HCT116 (cell line): ENCODE measurements at regions not wholly inside any gene's neighbourhood (a gene's known extent, or its start where the extent isn't known, plus 50 kb on each side); places are given as distances from the start of the nearest gene placed in this dataset.

Experiments used
- CBX3 ChIP-seq: IDR thresholded peaks from 2 replicates; pipeline ENCODE4 v1.6.1; 2012; ENCODE audit warnings: low read depth
- CEBPB ChIP-seq: IDR thresholded peaks from 2 replicates; pipeline ENCODE4 v1.6.1; 2012; ENCODE audit warnings: low read depth
- EZH2 ChIP-seq: fragments of 200-600 bp; sonication (generic); IDR thresholded peaks from 2 replicates; pipeline ENCODE4 v1.6.1; 2017; ENCODE audit warnings: antibody characterized with exemption, mixed run types
- EZH2phosphoT487 ChIP-seq: fragments of 200-600 bp; IDR thresholded peaks from 2 replicates; pipeline ENCODE4 v1.6.1; 2018; ENCODE audit warnings: antibody characterized with exemption, borderline replicate concordance
- JUND ChIP-seq: IDR thresholded peaks from 2 replicates; pipeline ENCODE4 v1.6.1; 2012
- POLR2A ChIP-seq: IDR thresholded peaks from 2 replicates; pipeline ENCODE4 v1.7.0; 2011; ENCODE audit warnings: borderline replicate concordance; ENCODE audit not compliant: insufficient read depth, insufficient read length; ENCODE audit errors: extremely low read depth
- POLR2AphosphoS5 ChIP-seq: IDR thresholded peaks from 2 replicates; pipeline ENCODE4 v1.6.1; 2011; ENCODE audit warnings: mild to moderate bottlenecking, low read depth, low read length, moderate library complexity
- RAD21 ChIP-seq: IDR thresholded peaks from 2 replicates; pipeline ENCODE4 v1.6.1; 2012; ENCODE audit warnings: low read depth, mild to moderate bottlenecking
- SIN3A ChIP-seq: IDR thresholded peaks from 2 replicates; pipeline ENCODE4 v1.6.1; 2012; ENCODE audit warnings: low read depth
- SRF ChIP-seq: IDR thresholded peaks from 2 replicates; pipeline ENCODE4 v1.6.1; 2012; ENCODE audit warnings: low read depth
- TF ChIP-seq, protein P1 (sequence below), 3 experiments: fragments of 200-600 bp in 1 of 3; sonication (generic) in 1 of 3; IDR thresholded peaks in 2 of 3; conservative IDR thresholded peaks in 1 of 3; 2 replicates each; pipeline ENCODE4 v1.5.1; 2012 to 2017; ENCODE audit warnings: low read depth in 2 of 3, low read length in 2 of 3, antibody characterized with exemption in 1 of 3, borderline replicate concordance in 1 of 3, control low read depth in 1 of 3, mild to moderate bottlenecking in 1 of 3, mixed read lengths in 1 of 3, mixed run types in 1 of 3, moderate library complexity in 1 of 3; ENCODE audit not compliant: insufficient read depth in 1 of 3
- TF ChIP-seq, protein P2 (sequence below): IDR thresholded peaks from 2 replicates; pipeline ENCODE4 v1.6.1; 2012; ENCODE audit warnings: low read depth
- TF ChIP-seq, protein P3 (sequence below): IDR thresholded peaks from 2 replicates; pipeline ENCODE4 v1.6.1; 2012
- TF ChIP-seq, protein P4 (sequence below): IDR thresholded peaks from 2 replicates; pipeline ENCODE4 v1.6.1; 2012

DNA sequence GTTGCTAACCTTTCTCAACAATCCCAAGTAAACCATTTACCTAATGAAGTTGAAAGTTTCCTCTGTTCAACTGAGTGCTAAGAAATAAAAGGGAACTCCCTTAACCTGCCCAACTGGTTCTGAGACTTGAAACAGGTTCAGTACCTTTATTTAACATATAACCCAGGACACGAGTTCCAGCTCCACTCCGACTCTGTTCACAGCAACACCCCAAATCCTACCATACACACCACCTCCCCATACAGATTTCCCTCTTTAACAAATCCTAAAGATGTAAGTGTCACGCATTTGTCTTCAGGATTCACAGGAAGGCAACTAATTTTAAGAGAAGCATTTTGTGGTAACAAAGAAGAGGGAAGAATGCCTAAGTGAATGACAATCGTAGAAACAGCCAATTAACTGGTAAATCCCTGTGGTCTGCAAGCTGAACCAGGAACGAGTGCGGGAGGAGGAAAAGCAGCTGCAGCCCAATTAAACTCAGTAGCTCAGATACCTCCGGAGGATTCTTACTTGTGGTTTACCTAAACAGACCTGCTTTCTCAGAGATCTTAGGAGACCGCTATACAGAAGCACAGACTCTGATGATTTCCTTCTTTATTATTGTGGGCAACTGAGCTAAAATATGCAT lies 134.5 kb upstream of the MAGI3 start:
- TF ChIP-seq, protein P1, sequence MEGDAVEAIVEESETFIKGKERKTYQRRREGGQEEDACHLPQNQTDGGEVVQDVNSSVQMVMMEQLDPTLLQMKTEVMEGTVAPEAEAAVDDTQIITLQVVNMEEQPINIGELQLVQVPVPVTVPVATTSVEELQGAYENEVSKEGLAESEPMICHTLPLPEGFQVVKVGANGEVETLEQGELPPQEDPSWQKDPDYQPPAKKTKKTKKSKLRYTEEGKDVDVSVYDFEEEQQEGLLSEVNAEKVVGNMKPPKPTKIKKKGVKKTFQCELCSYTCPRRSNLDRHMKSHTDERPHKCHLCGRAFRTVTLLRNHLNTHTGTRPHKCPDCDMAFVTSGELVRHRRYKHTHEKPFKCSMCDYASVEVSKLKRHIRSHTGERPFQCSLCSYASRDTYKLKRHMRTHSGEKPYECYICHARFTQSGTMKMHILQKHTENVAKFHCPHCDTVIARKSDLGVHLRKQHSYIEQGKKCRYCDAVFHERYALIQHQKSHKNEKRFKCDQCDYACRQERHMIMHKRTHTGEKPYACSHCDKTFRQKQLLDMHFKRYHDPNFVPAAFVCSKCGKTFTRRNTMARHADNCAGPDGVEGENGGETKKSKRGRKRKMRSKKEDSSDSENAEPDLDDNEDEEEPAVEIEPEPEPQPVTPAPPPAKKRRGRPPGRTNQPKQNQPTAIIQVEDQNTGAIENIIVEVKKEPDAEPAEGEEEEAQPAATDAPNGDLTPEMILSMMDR (IDR thresholded peaks at IDR 0.05 in 2 of 3, conservative IDR thresholded peaks at IDR 0.05 in 1 of 3; ENCODE audit: borderline replicate concordance in 1 of 3, insufficient read depth in 1 of 3, low read depth in 2 of 3, low read length in 2 of 3), result no peak
- TF ChIP-seq CEBPB (no peak), EZH2 (no peak), POLR2AphosphoS5 (no peak), RAD21 (no peak), POLR2A (no peak), JUND (no peak), SIN3A (no peak), CBX3 (no peak), EZH2phosphoT487 (no peak), SRF (no peak)
- TF ChIP-seq, protein P2, sequence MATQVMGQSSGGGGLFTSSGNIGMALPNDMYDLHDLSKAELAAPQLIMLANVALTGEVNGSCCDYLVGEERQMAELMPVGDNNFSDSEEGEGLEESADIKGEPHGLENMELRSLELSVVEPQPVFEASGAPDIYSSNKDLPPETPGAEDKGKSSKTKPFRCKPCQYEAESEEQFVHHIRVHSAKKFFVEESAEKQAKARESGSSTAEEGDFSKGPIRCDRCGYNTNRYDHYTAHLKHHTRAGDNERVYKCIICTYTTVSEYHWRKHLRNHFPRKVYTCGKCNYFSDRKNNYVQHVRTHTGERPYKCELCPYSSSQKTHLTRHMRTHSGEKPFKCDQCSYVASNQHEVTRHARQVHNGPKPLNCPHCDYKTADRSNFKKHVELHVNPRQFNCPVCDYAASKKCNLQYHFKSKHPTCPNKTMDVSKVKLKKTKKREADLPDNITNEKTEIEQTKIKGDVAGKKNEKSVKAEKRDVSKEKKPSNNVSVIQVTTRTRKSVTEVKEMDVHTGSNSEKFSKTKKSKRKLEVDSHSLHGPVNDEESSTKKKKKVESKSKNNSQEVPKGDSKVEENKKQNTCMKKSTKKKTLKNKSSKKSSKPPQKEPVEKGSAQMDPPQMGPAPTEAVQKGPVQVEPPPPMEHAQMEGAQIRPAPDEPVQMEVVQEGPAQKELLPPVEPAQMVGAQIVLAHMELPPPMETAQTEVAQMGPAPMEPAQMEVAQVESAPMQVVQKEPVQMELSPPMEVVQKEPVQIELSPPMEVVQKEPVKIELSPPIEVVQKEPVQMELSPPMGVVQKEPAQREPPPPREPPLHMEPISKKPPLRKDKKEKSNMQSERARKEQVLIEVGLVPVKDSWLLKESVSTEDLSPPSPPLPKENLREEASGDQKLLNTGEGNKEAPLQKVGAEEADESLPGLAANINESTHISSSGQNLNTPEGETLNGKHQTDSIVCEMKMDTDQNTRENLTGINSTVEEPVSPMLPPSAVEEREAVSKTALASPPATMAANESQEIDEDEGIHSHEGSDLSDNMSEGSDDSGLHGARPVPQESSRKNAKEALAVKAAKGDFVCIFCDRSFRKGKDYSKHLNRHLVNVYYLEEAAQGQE, result no peak
- TF ChIP-seq, protein P3, sequence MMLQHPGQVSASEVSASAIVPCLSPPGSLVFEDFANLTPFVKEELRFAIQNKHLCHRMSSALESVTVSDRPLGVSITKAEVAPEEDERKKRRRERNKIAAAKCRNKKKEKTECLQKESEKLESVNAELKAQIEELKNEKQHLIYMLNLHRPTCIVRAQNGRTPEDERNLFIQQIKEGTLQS, result no peak
- TF ChIP-seq, protein P4, sequence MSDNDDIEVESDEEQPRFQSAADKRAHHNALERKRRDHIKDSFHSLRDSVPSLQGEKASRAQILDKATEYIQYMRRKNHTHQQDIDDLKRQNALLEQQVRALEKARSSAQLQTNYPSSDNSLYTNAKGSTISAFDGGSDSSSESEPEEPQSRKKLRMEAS, result no peak
